ENCODE measurements at regions not wholly inside any gene's neighbourhood (a gene's known extent, or its start where the extent isn't known, plus 50 kb on each side); places are given as distances from the start of the nearest gene placed in this dataset.

GRCh38 chr1:199182186-199182843, 543.5 kb downstream of the PTPRC start:
- no peak overlapping the region for H3K27ac ChIP-seq (replicated peaks in 1 of 4)
- no peak for DNase-seq (ENCODE audit: extremely low spot score)
- no peaks in the 10 kb centered on the region for H3K36me3 ChIP-seq
- H3K9me3 ChIP-seq: no peaks in the 10 kb centered on the region
- no peaks in the 10 kb centered on the region for H3K27me3 ChIP-seq
- H3K4me3 ChIP-seq: no peak overlapping the region
- peaks cover 0 to 12% (median 2%) of the 10 kb centered on the region in 4 donors for H3K4me1 ChIP-seq
- TF ChIP-seq EP300 (IDR thresholded peaks at IDR 0.05) (no peak), POLR2A (IDR thresholded peaks at IDR 0.05; ENCODE audit: low read depth) (no peak), POLR2AphosphoS5 (IDR thresholded peaks at IDR 0.05) (no peak)
- TF ChIP-seq, protein P1, sequence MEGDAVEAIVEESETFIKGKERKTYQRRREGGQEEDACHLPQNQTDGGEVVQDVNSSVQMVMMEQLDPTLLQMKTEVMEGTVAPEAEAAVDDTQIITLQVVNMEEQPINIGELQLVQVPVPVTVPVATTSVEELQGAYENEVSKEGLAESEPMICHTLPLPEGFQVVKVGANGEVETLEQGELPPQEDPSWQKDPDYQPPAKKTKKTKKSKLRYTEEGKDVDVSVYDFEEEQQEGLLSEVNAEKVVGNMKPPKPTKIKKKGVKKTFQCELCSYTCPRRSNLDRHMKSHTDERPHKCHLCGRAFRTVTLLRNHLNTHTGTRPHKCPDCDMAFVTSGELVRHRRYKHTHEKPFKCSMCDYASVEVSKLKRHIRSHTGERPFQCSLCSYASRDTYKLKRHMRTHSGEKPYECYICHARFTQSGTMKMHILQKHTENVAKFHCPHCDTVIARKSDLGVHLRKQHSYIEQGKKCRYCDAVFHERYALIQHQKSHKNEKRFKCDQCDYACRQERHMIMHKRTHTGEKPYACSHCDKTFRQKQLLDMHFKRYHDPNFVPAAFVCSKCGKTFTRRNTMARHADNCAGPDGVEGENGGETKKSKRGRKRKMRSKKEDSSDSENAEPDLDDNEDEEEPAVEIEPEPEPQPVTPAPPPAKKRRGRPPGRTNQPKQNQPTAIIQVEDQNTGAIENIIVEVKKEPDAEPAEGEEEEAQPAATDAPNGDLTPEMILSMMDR (IDR thresholded peaks at IDR 0.05): no peak
- intact Hi-C loops (cut with DNase I): no loop called here
- 75% methylated on average over 2 of the region's 2 CpGs for WGBS

- Histone ChIP-seq H3K36me3 (no peaks in the 10 kb centered on the region), H3K9me3 (no peaks in the 10 kb centered on the region), H3K27ac (replicated peaks in 1 of 4) (no peak overlapping the region), H3K27me3 (no peaks in the 10 kb centered on the region), H3K4me3 (no peak overlapping the region), H3K4me1 (peaks cover 0 to 10% (median 1%) of the 10 kb centered on the region in 4 donors)
- TF ChIP-seq, protein P1 (IDR thresholded peaks at IDR 0.05): no peak
- TF ChIP-seq EP300 (IDR thresholded peaks at IDR 0.05) (no peak), POLR2A (IDR thresholded peaks at IDR 0.05; ENCODE audit: low read depth) (no peak), POLR2AphosphoS5 (IDR thresholded peaks at IDR 0.05) (no peak)
- DNase-seq (ENCODE audit: extremely low spot score): no peak
- intact Hi-C loops (cut with DNase I): no loop called here
- WGBS: 94% methylated on average over 4 of the region's 4 CpGs
These were observed 545.3 kb downstream of the PTPRC start for GRCh38 chr1:199184180-199184579.

DNA sequence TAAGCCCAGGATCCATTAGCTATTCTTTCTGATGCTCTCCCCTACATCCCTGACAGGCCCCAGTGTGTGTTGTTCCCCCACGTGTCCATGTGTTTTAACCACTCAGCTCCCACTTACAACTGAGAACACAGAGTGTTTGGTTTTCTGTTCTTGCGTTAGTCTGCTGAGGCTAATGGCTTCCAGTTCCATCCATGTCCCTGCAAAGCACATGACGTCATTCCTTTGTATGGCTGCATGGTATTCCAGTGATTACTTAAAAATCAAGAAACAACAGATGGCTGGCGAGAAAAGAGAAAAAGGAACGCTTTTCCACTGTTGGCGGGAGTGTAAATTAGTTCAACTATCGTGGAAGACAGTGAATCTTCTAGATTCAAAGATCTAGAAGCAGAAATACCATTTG, 556.0 kb downstream of the PTPRC start:
- Histone ChIP-seq H3K9me3 (no peaks in the 10 kb centered on the region), H3K36me3 (no peaks in the 10 kb centered on the region), H3K27me3 (no peaks in the 10 kb centered on the region), H3K4me3 (no peak overlapping the region), H3K4me1 (no peaks in the 10 kb centered on the region), H3K27ac (replicated peaks in 1 of 4) (no peak overlapping the region)
- DNase-seq (ENCODE audit: extremely low spot score): no peak
- no peak for TF ChIP-seq POLR2AphosphoS5 (IDR thresholded peaks at IDR 0.05)
- TF ChIP-seq POLR2A (IDR thresholded peaks at IDR 0.05; ENCODE audit: low read depth): no peak
- TF ChIP-seq EP300 (IDR thresholded peaks at IDR 0.05): no peak
- TF ChIP-seq, protein P1 (IDR thresholded peaks at IDR 0.05): no peak
- intact Hi-C loops (cut with DNase I): no loop called here
- 94% methylated on average over 7 of the region's 7 CpGs for WGBS

DNA sequence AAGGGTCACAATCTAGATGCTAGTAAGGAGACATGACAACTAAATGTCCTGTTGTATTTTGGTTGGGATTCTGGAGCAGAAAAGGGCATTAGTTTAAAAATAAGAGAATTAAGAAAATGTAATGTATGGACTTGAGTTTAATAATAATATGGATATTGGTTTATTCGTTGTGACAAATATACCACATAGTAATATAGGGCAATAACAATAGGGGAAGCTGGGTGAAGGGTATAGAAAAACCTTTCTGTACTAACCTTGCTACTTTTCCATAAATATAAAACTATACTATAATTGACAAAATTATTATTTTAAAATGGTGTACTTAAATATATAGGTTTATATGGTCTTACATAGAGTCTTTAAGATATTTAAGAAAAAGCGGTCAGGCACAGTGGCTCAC, 558.9 kb downstream of the PTPRC start:
- no peaks in the 10 kb centered on the region for H3K36me3 ChIP-seq
- no peak for DNase-seq (ENCODE audit: extremely low spot score)
- H3K9me3 ChIP-seq: no peaks in the 10 kb centered on the region
- no peak overlapping the region for H3K4me3 ChIP-seq
- intact Hi-C loops (cut with DNase I): no loop called here
- no peaks in the 10 kb centered on the region for H3K4me1 ChIP-seq
- no peaks in the 10 kb centered on the region for H3K27me3 ChIP-seq
- no peak overlapping the region for H3K27ac ChIP-seq (replicated peaks in 1 of 4)
- TF ChIP-seq, protein P1 (IDR thresholded peaks at IDR 0.05): no peak
- TF ChIP-seq POLR2A (IDR thresholded peaks at IDR 0.05; ENCODE audit: low read depth) (no peak), EP300 (IDR thresholded peaks at IDR 0.05) (no peak), POLR2AphosphoS5 (IDR thresholded peaks at IDR 0.05) (no peak)
- WGBS: 97% methylated on average over 2 of the region's 2 CpGs

GRCh38 chr1:199202331-199202730, 563.5 kb downstream of the PTPRC start:
- Histone ChIP-seq H3K9me3 (no peaks in the 10 kb centered on the region), H3K36me3 (no peaks in the 10 kb centered on the region)

More at GRCh38 chr1:199202331-199202730, 563.5 kb downstream of the PTPRC start:
- no peak for TF ChIP-seq EP300 (IDR thresholded peaks at IDR 0.05)
- TF ChIP-seq, protein P1 (IDR thresholded peaks at IDR 0.05): no peak
- intact Hi-C loops (cut with DNase I): no loop called here
- DNase-seq (ENCODE audit: extremely low spot score): no peak
- Histone ChIP-seq H3K27me3 (no peaks in the 10 kb centered on the region), H3K27ac (replicated peaks in 1 of 4) (no peak overlapping the region), H3K4me1 (no peaks in the 10 kb centered on the region), H3K4me3 (no peak overlapping the region)
- 57% methylated on average over 3 of the region's 3 CpGs for WGBS
